ENCODE measurements at regions not wholly inside any gene's neighbourhood (a gene's known extent, or its start where the extent isn't known, plus 50 kb on each side); places are given as distances from the start of the nearest gene placed in this dataset.

DNA sequence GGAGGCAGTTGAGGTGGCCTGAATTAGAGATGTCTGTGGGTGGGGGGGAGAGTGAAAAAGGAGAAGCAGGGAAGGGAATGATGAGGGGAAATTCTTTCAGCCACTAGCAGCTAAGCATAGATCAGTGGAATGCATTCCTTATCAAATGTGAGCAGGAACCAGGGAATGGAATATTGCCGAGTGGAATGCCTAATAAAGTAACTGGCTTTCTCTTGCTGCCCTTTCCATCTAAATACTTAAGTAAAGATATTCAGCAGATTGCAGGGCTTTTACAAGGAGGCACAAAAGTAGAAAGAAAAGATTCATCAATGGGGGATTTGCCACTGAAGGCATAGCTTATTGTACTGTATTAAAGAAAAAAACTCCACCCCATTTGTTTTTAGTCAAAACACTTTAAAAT, 263.0 kb upstream of the RPS6KA3 start:
- TF ChIP-seq POLR2A (IDR thresholded peaks at IDR 0.05) (no peak), CTCF (IDR thresholded peaks at IDR 0.05) (no peak), POLR2AphosphoS5 (IDR thresholded peaks at IDR 0.05) (no peak), EP300 (IDR thresholded peaks at IDR 0.05) (no peak)

Measured in gastroesophageal sphincter (tissue), 3 donors.